GM19324 (cell line): ENCODE measurements at regions not wholly inside any gene's neighbourhood (a gene's known extent, or its start where the extent isn't known, plus 50 kb on each side); places are given as distances from the start of the nearest gene placed in this dataset.

Experiments used
- ATAC-seq: cut with Tn5 transposase; IDR thresholded peaks from one replicate; pipeline ENCODE4 v1.9.1; 2021; ENCODE audit warnings: mild to moderate bottlenecking, moderate library complexity; ENCODE audit not compliant: unreplicated experiment, low FRiP score

DNA sequence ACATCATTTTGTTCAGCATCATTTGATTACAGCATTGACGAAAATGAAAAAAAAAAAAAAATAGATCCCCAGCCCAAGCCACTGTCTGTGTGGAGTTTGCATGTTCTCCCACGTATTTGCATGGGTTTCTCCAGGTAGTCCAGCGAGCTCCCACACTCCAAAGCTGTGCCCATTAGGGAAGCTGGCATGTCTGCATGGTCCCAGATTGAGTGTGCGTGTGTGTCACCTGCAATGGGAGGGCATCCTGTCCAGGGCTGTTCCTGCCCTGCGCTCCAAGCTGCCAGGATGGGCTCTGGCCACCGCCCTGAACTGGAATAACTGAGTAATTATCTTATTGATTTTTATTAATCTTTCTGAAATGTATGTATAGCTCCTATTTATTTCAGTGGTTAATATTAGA, 88.6 kb downstream of the KLF12 start:
- ATAC-seq, result no peak

DNA sequence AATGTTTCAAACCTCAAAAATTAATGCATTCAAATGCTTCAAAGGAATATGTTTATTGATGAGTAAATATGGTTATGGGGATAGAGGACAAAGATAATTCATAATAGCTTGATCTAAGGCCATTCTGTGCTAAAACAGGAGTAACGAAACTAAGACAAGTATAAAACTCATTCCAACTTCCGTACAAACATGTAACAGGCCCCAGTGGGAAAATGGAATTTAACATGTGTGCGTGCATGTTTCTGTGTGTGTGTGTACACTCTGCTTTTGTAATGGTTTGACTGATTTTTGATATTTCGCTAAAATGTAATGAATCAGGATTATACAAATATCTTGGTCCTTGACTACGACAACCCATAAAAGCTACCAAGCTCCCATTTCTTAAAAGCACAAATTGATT, 91.0 kb downstream of the KLF12 start:
- no peak for ATAC-seq

DNA sequence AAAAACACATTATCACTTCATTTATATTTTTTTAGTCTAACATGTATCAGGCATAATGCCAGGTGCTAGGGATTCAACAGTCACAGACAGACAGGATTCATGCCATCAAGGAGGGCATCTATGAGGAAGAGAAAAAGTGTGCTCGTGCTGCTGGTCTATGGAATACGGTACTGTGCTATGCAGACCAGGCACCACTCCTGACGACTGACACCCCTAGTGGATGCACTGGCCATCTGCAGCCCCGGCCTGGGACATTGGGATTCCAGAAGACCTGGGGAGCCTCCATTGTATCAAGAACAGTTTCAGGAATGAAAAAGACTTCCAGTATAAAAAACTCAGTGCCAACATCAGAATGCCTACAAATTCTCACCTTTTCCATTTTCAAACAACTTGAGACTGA, 94.0 kb downstream of the KLF12 start:
- no peak for ATAC-seq

DNA sequence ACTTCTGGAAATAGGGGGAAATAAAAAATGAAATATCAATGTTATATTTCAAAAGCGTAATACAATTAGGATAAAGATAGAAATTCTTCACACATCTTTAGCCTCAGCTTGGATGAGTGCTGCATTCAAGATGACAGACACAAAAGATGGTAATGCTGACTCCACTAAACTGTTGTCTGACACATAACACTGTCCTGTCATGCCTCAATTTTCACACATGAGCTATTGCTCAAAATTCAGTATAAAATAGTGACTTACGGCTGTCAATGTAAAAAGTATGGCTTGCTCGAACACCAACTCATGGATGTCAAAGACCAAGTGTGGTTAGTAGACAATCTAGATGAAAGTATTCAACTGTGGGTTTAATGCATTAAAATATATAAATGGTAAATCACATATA, 94.5 kb downstream of the KLF12 start:
- ATAC-seq, result no peak

DNA sequence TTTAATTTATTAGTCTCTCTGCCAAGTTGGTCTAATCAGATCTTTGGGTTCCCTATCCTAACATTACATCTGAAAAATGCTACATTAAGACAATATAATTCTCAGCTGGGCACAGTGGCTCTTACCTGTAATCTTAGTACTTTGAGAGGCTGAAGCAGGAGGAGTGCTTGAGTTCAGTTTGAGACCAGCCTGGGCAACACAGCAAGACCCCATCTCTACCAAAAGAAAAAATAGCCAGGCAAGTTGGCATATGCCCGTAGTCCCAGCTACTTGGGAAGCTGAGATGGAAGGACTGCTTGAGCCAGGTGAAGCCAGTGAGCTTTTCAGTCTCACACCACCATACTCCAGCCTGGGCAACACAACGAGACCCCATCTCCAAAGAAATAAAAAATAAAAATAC, 95.0 kb downstream of the KLF12 start:
- ATAC-seq, result no peak

DNA sequence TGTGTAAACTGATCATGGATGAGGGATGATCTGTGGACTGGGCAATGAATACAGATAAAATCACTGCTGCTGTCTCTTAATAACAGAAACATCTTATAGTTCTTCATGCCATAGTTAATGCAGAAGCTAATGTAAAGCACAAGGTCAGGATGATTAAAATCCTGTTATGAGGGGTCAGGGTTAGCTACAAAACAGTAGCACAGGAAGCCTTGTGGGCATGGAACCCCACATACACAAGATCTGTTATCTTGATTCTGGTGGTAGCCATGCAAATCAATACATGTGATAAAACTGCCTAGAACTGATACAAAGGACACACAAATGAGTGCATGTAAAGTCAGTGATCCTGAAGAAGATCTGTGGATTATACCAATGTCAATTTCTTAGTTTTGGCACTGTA, 96.4 kb downstream of the KLF12 start:
- no peak for ATAC-seq

DNA sequence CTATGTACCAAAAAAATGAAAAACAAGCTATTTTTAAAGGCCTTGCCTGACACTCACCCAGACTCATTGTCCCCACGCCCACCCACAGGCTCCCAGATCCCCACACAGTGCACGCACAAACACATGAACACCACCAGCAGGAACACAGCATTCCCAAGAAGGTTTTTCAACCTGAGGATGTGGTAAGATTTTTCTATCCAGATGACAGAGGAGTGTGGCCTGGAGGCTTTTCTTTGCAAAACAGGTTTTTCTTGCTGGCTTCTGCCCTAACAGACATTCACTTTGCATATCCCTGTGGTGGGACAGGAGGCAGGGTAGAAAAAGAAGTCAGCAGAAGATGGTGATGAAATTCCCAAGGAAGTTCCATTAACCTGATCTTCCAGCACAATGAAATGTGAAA, 97.8 kb downstream of the KLF12 start:
- no peak for ATAC-seq

DNA sequence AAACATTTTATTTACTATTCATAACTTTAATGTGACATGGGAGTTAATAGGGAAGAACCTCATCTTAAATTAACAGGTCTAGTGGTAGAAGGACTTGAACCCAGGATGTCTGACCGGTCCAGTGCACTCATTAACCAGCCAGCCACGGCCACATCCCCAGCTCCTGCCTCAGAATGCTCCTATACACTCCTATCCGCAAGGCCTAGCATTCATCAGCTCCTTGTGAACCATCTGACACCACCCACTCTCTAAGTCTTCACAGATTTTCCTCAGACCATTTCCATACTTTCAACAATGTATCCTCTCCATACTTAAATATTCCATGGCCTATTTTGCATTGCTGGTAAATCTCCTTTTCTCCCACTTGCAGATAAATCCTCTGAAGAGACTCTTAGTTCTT, 98.3 kb downstream of the KLF12 start:
- no peak for ATAC-seq

DNA sequence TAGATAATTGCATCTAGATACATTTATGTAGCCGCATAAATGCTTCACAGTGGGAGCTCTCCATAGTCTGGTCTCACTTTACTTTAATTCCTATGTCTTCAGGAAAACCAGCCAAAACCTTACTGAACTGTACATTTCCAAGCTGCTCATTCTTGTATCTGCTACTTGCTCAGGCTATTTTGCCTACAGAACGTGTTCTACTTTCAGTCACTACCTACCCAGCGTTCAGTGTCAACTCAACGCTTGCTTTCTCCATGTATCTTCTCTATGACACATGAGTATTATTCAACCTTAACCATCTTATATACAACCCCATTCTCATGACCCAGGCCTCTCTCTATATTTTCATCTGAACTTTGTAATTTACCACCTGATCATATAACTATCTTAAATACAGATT, 101.9 kb downstream of the KLF12 start:
- no peak for ATAC-seq

DNA sequence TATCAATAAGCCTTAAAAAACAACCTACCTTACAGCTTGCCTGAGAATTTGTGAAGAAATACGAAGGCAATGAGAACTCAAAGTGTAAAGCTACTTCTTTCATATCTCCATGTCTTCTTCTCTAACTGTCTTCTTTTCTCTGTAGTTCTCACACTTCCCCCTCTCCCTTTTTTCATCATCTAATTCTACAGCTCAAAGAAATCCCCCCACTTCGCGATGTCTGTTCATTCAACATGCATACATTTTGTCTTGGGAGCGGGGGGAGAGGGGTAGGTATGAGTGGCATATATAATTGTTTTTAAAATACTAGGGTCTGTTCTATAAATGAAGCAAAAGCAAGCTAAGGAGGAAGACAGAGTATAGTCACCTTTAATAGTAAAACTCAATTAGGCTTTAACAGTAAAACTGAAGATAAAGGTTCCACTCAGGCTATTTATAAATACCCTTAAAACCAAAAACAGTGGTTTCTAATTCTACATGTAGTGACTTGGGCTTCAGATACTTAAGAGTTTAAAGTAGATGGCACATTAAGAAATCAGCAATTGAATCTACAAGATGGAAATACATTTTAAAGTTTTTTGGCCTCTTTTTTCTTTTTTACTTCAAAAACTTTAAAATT, 106.9 kb downstream of the KLF12 start:
- ATAC-seq, result peak; percentile 44

DNA sequence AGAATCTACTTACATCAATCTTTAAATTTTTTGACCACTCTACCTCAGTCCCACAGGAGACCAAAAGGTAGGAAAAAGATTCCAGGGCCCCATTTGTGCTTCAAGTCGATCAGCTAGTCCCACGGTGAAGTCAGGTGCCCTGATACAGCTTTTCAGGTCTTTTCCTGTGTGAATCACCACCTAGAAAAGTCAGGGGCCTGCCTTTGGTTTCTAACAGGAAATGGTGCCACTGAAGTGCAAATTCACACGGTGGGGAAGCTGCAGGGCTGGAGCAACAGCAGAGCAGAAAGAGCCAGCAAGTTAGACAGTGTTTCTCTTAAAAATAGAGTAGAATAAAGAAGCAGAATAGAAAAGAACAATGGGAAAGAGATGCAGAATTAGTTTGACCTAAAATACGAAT, 107.5 kb downstream of the KLF12 start:
- peak; percentile 92 for ATAC-seq

DNA sequence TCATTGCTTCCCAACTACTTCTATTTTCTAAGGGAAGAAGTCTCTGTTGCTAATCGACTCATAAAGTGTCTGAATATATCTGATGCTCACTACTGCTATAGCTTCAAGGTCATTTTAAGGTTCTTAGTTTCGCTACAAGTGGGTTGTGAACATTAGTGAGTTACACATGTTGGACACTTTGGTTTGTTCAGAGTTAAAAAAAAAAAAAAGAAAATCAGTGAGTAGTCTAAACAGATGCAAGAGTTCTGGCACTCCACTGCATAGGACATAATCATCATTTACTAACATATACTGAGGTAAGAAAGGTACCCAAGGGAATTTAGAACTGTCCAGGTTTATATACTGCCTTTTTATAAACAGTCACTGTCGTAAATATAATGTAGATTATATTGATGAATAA, 108.8 kb downstream of the KLF12 start:
- ATAC-seq, result no peak

DNA sequence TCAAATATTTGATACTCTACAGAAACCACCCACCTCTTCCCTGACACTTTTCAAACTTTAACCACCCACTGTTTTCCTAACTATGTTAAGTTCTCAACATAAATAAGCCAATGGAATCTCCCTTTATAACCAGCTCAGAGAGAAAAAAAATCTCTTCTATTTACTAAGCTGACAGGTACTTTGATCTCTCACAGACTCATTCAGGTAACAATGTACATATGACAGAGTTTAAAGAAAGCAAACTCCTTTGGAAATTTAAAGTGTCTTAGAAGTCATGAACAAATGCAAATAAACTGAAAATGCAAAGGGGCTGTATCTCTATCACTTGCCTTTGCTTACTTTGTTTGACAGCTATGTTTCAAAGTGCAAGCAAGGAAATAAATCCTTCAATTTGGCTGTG, 109.3 kb downstream of the KLF12 start:
- ATAC-seq, result no peak

DNA sequence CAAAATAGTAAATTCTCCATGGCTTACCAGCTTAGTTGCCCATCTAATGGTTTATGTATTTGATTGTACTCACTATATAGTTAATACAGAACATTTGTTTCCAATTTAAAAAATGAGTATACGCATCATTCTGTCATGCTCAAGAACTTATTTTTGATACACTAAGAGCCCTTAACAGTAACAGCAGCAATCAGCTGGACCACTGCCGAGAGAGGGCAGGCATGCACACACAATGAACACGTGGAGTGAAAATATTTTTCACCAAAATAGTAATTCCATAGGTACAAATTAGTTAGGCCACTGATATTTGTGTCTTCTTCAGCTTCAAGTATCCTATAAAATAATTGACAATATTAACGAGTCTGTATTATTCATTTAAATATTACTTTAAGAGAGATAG, 109.9 kb downstream of the KLF12 start:
- ATAC-seq, result no peak

DNA sequence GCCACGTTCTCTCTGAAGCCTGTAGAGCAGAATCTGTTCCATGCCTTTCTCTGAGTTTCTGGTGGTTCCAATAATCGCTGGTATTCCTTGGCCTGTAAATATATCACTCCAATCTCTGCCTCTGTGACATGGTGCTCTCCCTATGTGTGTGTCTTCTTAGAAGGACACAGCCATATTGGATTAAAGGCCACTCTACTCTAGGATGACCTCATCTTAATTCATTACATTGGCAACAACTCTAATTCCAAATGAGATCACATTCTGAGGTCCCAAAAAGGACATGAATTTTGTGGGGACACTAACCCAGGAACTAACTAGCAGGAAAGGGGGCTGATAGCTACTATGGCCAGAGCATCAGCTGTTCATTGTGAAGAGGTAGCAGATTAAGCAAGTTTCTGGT, 110.7 kb downstream of the KLF12 start:
- ATAC-seq, result no peak

DNA sequence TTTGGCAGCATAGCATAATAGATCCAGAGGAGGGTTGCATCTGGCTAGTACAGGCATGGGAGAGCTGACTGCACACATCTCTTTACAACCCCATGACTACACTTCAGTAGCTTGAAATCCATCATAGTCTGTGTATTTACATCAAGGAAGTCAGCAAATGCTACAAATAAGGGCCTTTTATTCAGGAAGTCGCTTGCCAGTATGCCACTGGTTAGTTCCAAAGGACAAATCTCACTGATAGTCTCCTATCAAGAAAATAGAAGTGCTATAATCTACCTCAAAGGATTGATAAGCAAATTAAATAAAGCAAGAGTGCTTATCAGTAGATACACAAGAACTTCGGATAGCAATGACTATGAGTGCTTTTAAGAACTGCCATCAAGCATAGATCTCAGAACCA, 112.7 kb downstream of the KLF12 start:
- ATAC-seq, result no peak

DNA sequence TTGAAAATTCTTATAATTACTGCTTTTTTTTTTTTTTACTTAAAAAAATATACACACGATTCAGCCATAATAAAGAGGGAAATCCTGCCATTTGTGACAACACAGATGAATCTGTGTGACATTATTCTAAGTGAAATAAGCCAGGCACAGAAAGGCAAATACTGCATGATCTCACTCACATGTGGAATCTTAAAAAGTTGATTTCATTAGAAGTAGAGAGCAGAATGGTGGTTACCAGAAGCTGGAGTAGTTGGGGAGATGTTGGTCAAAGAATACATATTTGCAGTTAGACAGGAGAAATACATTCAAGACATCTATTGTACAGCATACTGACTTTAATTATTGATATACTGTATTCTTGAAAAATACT, 116.2 kb downstream of the KLF12 start:
- no peak for ATAC-seq

DNA sequence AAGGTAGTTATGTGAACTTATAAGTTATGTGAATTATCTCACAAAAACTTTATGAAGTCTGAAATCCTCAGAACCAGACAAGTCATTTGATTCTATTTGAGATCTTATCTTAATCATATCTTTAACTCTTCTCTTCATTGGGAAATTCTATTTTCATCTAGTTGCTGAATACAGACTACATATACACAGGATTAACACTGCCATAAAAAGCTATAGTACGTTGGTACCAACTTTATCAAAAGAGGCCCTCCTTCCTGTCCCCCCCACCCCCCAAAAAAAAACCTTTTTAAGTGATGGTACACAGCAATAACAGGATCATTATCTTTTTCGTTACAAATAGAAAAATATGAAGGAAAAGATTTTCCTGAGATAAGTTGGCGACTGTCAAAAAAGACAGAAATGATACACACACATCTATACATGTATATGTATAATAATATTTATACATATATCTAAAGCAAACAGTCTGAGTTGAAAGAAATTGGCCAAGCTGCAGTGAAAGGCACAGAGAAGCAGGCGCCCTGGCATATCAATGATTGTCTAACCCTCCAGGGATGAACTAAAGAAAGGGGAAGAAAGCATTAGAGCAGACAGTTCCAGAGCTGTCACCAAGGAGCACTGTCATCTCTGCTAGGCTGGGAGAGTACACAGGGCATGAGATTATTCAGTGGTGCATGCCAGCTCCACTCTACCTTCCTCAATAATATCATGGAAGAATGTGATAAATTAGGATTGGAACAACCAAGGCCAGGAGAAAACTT, 116.7 kb downstream of the KLF12 start:
- peak; percentile 78 for ATAC-seq

DNA sequence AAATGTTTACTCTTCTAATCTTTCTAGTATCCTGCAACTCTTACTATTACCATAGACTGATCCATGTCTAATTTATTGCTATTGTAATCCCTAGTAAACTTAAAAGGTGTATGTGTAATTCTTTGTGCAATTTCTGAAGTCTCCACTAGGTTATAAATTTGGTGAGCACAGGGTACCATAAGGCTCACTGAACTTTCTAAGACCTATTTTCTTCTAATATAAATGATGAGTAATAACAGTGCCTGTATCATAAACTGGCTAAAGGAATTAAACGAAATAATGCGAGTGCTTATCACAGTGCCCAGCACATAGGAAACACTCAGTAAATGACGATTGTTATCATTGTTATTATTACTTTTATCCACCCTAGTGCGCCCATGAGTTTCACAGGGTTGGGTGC, 119.1 kb downstream of the KLF12 start:
- ATAC-seq, result no peak

DNA sequence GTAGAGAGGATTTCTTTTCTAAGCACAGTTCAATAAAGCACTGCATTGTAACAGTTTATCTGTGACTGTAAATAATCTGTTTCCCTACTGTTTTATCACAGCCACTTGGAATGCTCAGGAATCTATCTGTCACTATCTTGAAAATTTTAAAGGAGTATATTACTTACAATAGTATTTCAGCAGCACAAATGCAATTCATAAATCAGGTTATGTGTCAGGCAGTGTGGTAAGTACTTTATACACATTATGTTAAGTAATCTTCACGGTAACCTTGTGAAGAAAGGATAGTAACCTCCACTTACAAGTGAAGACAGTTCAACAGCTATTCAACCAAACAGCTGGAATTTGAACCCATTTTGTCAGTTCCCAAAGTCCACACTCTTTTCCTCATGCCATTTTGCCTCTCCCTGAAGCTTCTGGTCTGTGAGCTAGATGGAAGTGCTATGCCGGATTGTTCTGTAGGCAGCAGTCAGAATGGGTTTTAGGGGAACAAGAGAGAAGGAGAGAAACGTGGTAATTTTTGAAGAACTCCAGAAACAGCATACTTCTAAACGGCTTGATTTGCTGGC, 125.0 kb downstream of the KLF12 start:
- ATAC-seq, result no peak

DNA sequence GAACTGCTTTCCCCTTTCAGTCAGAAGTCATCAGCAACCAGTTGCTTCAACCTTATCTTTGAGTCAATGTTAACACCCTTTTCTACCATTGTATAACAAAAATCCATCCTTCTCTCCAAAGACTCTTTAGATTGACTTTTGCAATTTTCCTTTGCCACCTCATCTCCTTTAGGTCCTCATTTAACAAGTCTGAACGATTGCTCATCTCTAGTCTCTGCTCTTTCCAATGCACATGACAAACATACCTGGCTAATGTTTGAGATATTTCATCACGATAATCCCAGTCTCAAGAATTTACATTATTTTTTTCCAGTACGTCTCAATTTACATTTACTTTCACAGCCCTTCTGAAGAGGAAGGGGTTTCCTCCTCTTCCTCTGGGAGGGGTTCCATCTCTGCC, 127.5 kb downstream of the KLF12 start:
- no peak for ATAC-seq
